Fibroblast of mammary gland (primary cell): ENCODE measurements at regions not wholly inside any gene's neighbourhood (a gene's known extent, or its start where the extent isn't known, plus 50 kb on each side); places are given as distances from the start of the nearest gene placed in this dataset.
A peak's percentile ranks its signal among the peaks of the same experiment; 100 is the strongest.

ENCODE experiments used
- DNase-seq: peaks from one replicate; pipeline ENCODE4 v3.0.0-alpha.2; 2010; ENCODE audit warnings: low read depth
- H3K4me3 ChIP-seq: 2 replicates; pipeline ENCODE4 v1.5.1; 2011; ENCODE audit warnings: low read depth, mild to moderate bottlenecking, low read length, moderate library complexity; ENCODE audit not compliant: control insufficient read depth
- TF ChIP-seq, protein P1 (sequence below): conservative IDR thresholded peaks from 2 replicates; pipeline ENCODE4 v1.5.1; 2011; ENCODE audit warnings: low read depth, low read length, inconsistent platforms; ENCODE audit not compliant: control insufficient read depth, insufficient read depth

DNA sequence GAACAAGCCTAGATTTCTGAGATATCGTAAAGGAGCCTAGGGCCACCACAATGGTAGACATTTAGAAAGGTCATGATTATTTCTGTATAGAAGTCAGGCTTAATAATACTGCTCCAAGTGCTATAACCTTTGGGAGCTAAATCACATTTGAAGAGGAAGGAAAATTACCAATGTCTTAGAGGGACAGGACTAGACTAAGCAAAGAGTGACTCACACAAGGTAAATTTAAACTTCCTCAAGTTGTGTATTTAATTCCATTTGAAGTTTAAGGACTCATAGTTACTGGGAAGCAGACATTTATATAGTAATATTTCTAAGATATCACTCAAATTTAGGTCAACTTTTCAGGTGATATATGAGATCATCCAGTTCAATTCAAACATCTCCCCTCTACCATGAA is 227.6 kb upstream of the MME start:
- no peak for DNase-seq
- TF ChIP-seq, protein P1, sequence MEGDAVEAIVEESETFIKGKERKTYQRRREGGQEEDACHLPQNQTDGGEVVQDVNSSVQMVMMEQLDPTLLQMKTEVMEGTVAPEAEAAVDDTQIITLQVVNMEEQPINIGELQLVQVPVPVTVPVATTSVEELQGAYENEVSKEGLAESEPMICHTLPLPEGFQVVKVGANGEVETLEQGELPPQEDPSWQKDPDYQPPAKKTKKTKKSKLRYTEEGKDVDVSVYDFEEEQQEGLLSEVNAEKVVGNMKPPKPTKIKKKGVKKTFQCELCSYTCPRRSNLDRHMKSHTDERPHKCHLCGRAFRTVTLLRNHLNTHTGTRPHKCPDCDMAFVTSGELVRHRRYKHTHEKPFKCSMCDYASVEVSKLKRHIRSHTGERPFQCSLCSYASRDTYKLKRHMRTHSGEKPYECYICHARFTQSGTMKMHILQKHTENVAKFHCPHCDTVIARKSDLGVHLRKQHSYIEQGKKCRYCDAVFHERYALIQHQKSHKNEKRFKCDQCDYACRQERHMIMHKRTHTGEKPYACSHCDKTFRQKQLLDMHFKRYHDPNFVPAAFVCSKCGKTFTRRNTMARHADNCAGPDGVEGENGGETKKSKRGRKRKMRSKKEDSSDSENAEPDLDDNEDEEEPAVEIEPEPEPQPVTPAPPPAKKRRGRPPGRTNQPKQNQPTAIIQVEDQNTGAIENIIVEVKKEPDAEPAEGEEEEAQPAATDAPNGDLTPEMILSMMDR = no peak
- H3K4me3 ChIP-seq = no peak overlapping the region

DNA sequence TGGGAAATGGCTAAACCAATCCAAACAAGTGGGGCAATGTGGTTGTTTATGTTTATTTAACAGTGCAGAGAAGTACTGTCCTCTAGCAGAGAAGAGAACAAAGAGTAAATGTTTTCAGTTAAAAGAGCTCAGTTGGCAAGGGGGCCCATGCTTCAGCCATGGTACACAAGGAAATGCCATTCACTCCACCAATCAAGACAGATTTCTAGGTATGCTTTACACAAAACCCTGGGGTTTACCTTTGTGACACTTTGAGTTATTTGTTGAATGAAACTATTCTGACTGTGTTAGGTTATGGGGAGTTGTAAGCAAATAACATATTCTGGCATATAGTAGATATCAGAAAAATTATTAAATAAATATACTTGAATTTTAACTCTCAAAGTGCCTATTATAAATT is 228.5 kb upstream of the MME start:
- no peak for DNase-seq
- H3K4me3 ChIP-seq = no peak overlapping the region
- TF ChIP-seq, protein P1 = no peak

- TF ChIP-seq, protein P1 = no peak
- DNase-seq = no peak
- no peak overlapping the region for H3K4me3 ChIP-seq
These were observed 229.2 kb upstream of the MME start for GRCh38 chr3:154850921-154851320.

GRCh38 chr3:154849408-154849807 is 230.7 kb upstream of the MME start:
- no peak overlapping the region for H3K4me3 ChIP-seq
- TF ChIP-seq, protein P1 = no peak
- DNase-seq = no peak

- TF ChIP-seq, protein P1 = no peak
- no peak for DNase-seq
- H3K4me3 ChIP-seq = no peak overlapping the region
These were observed 235.3 kb upstream of the MME start for GRCh38 chr3:154844863-154845262.

DNA sequence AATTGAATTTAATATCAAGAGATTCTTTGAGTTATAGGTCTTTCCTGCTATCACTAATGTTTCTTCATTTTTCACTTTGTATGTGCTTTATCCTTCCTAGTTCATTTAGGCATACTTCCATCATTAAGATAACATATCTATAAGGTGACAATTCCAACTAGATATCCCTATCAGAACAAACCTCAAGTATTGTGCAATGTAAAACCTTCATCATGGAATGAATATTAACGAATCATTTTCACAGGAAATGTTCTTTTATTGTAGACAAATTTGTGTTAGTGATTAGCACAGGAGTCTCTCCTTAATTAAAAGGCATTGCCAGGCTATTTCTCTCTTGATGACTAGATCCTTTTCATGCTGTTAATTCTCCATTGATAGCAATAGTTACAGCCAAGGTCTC is 236.5 kb upstream of the MME start:
- H3K4me3 ChIP-seq = no peak overlapping the region
- no peak for DNase-seq
- TF ChIP-seq, protein P1 = no peak

GRCh38 chr3:154842536-154842935 is 237.6 kb upstream of the MME start:
- peak; percentile 39 for DNase-seq
- H3K4me3 ChIP-seq = no peak overlapping the region
- TF ChIP-seq, protein P1 = no peak
